DMS79 (cell line): ENCODE measurements at regions not wholly inside any gene's neighbourhood (a gene's known extent, or its start where the extent isn't known, plus 50 kb on each side); places are given as distances from the start of the nearest gene placed in this dataset.
"Not testable (repeated sequence)": the region's sequence is repeated elsewhere in the genome, so short reads cannot be mapped to it uniquely, and the experiment has no call there.

Source experiments
- DNase-seq: peaks from one replicate; lab custom pipeline; 2025; lab: John Stamatoyannopoulos, UW

DNA sequence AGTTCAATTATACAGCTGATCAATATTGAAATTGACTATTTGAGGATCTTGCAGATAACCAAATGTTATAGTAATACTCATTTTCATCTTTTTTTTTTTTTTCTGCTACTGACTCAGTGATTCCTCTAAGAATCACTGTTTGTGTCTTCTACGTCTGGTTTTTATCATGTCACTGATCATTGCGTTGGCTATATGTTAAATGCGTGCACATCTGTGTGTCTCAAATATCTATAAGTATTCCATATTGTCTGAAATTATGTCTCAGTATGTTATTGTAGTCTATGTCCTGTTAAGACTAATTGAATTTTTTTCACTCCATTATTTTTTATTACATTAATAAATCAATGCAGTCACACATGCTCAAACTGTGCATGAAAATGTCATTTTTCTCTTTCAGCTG is 200.5 kb downstream of the PCDH20 start:
- DNase-seq: no peak

GRCh38 chr13:61214551-61214950 is 201.1 kb downstream of the PCDH20 start:
- no peak for DNase-seq

DNA sequence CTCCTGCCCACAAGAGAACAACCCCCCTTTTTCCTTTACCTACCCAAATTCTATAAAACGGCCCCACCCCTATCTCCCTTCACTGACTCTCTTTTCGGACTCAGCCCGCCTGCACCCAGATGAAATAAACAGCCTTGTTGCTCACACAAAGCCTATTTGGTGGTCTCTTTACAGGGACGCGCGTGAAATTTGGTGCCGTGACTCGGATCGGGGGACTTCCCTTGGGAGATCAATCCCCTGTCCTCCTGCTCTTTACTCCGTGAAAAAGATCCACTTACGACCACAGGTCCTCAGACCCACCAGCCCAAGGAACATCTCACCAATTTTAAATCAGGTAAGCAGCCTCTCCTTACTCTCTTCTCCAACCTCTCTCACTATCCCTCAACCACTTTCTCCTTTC is 209.8 kb downstream of the PCDH20 start:
- DNase-seq: not testable (repeated sequence)

DNA sequence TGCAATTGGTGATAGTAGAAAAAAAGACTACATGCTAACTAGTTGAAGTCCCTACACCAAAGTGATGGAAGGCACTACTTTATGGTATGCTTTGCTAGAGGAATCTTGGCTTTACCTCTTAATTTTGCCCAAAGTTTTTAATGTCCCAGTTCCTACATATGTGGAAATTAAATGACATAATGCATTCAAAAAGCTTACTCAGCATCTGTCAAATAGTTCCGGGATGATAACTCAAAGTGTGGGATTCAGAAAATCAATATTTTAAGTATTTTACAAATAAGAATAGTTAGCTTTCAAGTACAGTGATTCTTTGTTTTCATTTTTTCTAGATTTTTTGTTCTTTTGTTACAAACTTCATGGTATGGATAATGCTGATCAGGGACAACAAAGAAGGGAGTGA is 211.6 kb downstream of the PCDH20 start:
- no peak for DNase-seq

DNA sequence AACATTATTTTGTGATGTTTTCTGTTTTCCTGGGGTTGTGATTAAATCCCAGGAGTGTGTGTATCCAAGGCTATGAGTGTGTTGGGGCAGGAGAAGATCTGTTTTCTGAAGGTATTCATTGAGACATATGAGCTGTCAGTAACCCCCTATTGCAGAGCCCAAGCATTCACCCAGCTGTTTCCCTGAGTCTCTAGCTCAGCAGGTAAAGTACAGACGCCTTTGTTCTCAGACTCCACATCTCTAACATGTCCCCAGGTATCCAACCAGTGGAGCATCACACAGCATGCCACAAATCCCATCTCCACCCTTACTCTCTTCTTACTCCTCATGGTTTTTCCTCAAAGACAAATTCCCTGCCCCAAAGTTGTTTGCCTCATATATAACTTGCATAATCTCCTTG is 213.6 kb downstream of the PCDH20 start:
- no peak for DNase-seq

GRCh38 chr13:61192826-61193225 is 222.8 kb downstream of the PCDH20 start:
- no peak for DNase-seq

DNA sequence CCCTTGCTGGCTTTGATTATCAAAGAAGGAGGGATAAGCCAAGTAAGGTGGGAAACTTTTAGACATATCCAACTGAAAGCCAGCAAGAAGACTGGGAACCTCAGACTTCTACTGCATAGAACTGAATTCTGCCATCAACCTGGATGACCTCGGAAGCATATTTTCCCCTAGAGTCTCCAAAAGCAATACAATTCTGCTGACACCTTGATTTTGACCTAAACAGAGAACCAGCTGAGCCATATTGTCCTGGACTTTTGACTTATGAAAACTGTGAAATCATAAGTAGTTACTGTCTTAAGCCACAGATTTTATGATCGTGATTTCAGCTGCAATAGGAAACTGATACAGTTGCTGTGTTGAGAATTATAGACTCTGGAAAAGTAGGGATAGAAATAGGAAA is 227.6 kb downstream of the PCDH20 start:
- no peak for DNase-seq

- no peak for DNase-seq
Observed at GRCh38 chr13:61187471-61187870, 228.2 kb downstream of the PCDH20 start.

- no peak for DNase-seq
Observed at GRCh38 chr13:61183670-61184069, 232.0 kb downstream of the PCDH20 start.

GRCh38 chr13:61180234-61180633 is 235.4 kb downstream of the PCDH20 start:
- no peak for DNase-seq

- DNase-seq: no peak
Observed at GRCh38 chr13:61179741-61180140, 235.9 kb downstream of the PCDH20 start.

DNA sequence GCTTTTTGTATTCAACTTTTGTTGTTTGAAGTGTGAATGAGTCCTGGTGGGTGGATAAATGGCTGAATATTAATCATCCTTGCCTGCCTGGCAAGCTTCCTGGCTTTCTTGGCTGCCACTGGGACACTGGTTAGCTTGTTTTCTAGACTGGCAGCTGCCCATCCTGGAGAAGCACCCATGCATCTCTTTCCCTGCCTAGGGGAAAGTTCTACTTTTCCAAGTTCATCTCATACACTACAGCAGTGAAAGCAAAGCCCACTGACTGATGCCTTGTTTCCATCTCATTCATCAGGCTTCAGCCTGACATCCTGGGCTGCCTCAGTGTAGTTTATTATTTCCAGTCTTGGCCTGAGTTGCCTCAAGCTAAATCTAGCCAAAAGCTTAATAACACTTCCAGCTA is 244.8 kb downstream of the PCDH20 start:
- no peak for DNase-seq

DNA sequence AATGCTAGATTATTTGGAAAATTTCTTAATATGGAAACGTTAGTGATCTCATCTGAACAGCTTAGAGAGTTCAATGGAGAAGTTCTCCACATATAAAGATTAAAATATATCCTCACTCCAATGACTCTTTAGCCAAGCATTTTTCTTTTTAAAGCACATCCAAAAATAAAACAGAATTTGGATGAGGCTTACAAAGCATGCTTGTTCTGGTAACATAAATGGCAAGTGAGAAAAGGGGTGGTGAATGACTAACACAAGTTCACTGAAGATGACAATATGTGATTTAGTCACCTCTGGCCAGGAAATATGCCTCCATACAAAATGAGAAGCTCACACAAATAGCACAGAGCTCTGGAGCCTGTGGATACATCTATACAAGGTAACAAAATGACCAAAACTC is 253.0 kb downstream of the PCDH20 start:
- no peak for DNase-seq

GRCh38 chr13:61162106-61162505 is 253.5 kb downstream of the PCDH20 start:
- no peak for DNase-seq

GRCh38 chr13:61156753-61157152 is 258.9 kb downstream of the PCDH20 start:
- DNase-seq: no peak

GRCh38 chr13:61151062-61151461 is 264.6 kb downstream of the PCDH20 start:
- no peak for DNase-seq

DNA sequence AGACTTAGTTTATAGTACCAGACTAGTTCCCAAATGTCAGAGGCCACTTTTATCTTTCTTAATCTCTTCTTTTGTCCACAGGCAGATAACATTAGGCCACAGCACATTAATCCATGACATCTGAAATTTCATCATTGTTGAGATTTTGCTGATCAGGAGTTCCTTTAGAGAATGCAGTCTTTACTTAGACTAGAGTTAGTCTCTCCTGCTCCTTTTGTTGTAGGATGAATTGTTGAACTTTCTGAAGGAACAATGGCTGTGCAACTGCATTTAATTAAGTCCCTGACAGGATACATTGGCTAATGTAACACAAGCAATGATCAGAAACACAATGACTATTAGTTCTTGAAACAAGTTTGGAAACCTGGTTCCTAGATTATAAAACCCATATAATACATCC is 266.3 kb downstream of the PCDH20 start:
- no peak for DNase-seq

GRCh38 chr13:61148691-61149315 is 266.8 kb downstream of the PCDH20 start:
- DNase-seq: no peak

DNA sequence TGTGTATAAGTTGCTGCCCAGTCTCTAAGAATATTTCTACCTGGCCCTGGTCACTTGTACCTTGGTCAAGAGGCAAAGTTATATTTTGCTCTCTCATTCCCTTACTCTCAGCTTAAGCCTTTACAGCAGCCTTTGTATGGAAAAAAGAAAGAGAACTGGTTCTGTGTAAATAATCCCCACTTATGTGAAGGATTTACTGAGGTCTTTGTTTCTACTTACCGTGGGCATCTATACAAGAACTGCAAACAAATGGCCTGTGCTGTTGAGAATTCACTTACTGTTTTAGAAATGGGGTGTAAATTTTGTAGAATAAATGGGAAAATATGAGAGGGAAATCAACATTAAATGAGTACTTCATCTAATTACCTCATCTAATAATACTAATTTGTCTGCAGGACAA is 267.4 kb downstream of the PCDH20 start:
- DNase-seq: no peak

DNA sequence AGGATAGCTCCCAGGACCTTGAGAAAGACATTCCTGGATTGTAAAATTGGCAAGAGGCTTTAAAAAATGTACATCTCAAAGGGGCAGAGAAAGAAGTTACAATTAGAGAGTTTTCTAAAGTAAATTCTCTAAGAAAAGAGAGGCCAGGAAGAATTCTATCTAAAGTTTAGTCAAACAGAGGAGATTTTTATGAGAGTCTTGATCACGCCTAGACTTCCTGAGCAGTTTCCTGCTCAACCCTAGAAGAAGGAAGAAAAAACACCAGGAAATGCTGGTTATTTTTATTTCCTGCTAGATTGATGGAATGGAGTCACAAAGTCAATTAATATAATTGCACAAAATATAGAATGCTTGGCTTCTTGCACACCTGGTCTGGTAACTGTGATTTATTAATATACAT is 269.1 kb downstream of the PCDH20 start:
- DNase-seq: no peak

DNA sequence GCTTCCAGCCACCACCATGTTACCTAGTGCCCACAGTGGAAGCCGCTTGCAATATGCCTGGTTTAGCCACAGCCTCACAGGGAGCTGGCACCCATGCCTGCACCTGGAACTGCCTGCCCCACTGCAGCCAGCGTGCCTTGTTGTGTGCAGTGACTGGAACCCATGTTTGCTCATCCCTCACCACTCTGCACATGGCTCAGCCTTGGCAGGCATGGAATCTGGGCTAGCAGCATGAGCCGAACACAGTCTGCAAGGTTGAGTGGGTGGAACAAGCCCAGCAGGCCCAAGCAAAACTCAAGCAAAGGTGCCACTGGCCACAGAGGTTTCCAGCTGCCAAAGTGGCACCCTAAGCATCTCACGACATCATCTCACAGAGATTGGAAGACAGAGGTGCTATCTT is 269.5 kb downstream of the PCDH20 start:
- no peak for DNase-seq

GRCh38 chr13:61144834-61145593 is 270.6 kb downstream of the PCDH20 start:
- DNase-seq: no peak

DNA sequence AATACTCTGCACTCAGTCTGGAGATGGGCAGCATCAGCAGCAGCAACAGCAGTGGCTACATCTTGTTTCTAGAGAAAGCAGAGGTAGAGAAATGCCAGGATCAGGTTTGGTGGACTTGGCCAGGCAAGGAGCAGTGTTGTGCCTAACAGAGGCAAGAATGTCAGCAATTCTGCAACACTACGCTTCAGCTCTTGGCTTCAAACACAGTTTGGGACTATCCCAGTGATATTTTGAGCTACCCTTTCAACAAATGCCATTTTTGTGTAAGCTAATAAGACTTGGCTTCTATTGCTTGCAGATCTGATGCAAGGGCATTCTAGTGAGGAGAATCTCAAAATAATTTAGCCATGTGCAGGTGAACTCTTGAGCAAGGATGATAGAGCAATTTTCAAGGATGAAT is 271.3 kb downstream of the PCDH20 start:
- no peak for DNase-seq

DNA sequence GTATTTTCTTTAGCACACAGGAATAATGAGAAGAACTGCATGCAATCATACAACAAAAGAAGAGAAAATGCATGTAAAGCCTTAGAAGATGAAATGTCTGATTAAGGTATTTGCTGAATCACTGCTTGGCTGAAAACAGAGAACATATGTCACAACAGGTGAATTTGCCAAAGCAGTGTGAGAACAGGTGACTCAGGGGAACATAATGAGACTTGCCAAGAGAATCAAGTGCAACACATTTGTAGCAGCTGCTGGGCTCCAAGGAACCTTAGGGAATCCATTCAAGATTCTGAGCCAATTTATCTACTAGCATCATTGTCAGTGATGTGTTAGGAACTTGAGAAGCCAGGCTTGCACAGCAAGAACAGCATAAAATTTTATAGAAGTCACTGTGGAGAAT is 273.1 kb downstream of the PCDH20 start:
- DNase-seq: no peak
